KMS-11 (cell line): ENCODE measurements at regions not wholly inside any gene's neighbourhood (a gene's known extent, or its start where the extent isn't known, plus 50 kb on each side); places are given as distances from the start of the nearest gene placed in this dataset.

Experiments used
- H2AFZ ChIP-seq: fragments of 200-600 bp; sonication (generic); 2 replicates; pipeline ENCODE4 v1.6.1; 2016; ENCODE audit warnings: antibody characterized with exemption, mixed run types, low read depth
- H3K27ac ChIP-seq: fragments of 200-600 bp; sonication (generic); 2 replicates; pipeline ENCODE4 v1.6.1; 2016; ENCODE audit warnings: mild to moderate bottlenecking, mixed run types
- H3K27me3 ChIP-seq: fragments of 200-600 bp; sonication (generic); 2 replicates; pipeline ENCODE4 v1.6.1; 2017; ENCODE audit warnings: mild to moderate bottlenecking, low read depth, mixed run types, moderate library complexity; ENCODE audit not compliant: insufficient read depth
- H3K36me3 ChIP-seq: fragments of 200-600 bp; sonication (generic); 2 replicates; pipeline ENCODE4 v1.6.1; 2017; ENCODE audit warnings: mild to moderate bottlenecking, mixed run types; ENCODE audit not compliant: insufficient read depth
- H3K4me1 ChIP-seq: fragments of 200-600 bp; sonication (generic); 2 replicates; pipeline ENCODE4 v1.6.1; 2016; ENCODE audit warnings: mild to moderate bottlenecking, low read depth, mixed run types; ENCODE audit not compliant: poor library complexity, severe bottlenecking
- H3K4me2 ChIP-seq: fragments of 200-600 bp; sonication (generic); 2 replicates; pipeline ENCODE4 v1.7.0; 2016; ENCODE audit warnings: mild to moderate bottlenecking, mixed run types
- H3K4me3 ChIP-seq: fragments of 200-600 bp; sonication (generic); IDR thresholded peaks from 2 replicates; pipeline ENCODE4 v1.6.1; 2017; ENCODE audit warnings: low read depth, low read length, mixed read lengths; ENCODE audit not compliant: insufficient read depth
- H3K79me2 ChIP-seq: fragments of 200-600 bp; sonication (generic); 2 replicates; pipeline ENCODE4 v1.6.1; 2016; ENCODE audit warnings: low read depth, mixed run types; ENCODE audit not compliant: insufficient read depth
- H3K9ac ChIP-seq: fragments of 200-600 bp; sonication (generic); 2 replicates; pipeline ENCODE4 v1.6.1; 2016; ENCODE audit warnings: mild to moderate bottlenecking, mixed run types
- H4K20me1 ChIP-seq: fragments of 200-600 bp; sonication (generic); 2 replicates; pipeline ENCODE4 v1.6.1; 2016; ENCODE audit warnings: mild to moderate bottlenecking, mixed run types; ENCODE audit not compliant: insufficient read depth
- CTCF ChIP-seq: fragments of 200-600 bp; sonication (generic); conservative IDR thresholded peaks from 2 replicates; pipeline ENCODE4 v1.6.1; 2017; ENCODE audit warnings: low read depth, mild to moderate bottlenecking, antibody characterized with exemption, low read length, moderate library complexity, mixed read lengths

GRCh38 chr4:114383721-114384120 lies 214.9 kb upstream of the UGT8 start:
- Histone ChIP-seq H3K27ac (no peak overlapping the region), H3K9ac (no peak overlapping the region), H2AFZ (no peak overlapping the region), H3K27me3 (no peaks in the 10 kb centered on the region), H3K4me1 (no peaks in the 10 kb centered on the region), H3K36me3 (no peaks in the 10 kb centered on the region), H3K79me2 (no peaks in the 10 kb centered on the region), H3K4me3 (no peak overlapping the region), H4K20me1 (no peaks in the 10 kb centered on the region), H3K4me2 (no peak overlapping the region)
- no peak for TF ChIP-seq CTCF

GRCh38 chr4:114384629-114385028 lies 214.0 kb upstream of the UGT8 start:
- Histone ChIP-seq H3K9ac (no peak overlapping the region), H3K36me3 (no peaks in the 10 kb centered on the region), H3K4me1 (no peaks in the 10 kb centered on the region), H4K20me1 (no peaks in the 10 kb centered on the region), H3K27me3 (no peaks in the 10 kb centered on the region), H3K4me3 (no peak overlapping the region), H3K27ac (no peak overlapping the region), H3K4me2 (no peak overlapping the region), H3K79me2 (no peaks in the 10 kb centered on the region), H2AFZ (no peak overlapping the region)
- peak; percentile 85 for TF ChIP-seq CTCF

GRCh38 chr4:114385195-114385985 lies 213.2 kb upstream of the UGT8 start:
- TF ChIP-seq CTCF, result no peak
- H3K27ac ChIP-seq, result no peak overlapping the region
- H3K36me3 ChIP-seq, result no peaks in the 10 kb centered on the region
- H3K4me2 ChIP-seq, result no peak overlapping the region
- no peaks in the 10 kb centered on the region for H3K79me2 ChIP-seq
- no peak overlapping the region for H2AFZ ChIP-seq
- H3K9ac ChIP-seq, result no peak overlapping the region
- no peaks in the 10 kb centered on the region for H3K4me1 ChIP-seq
- H3K4me3 ChIP-seq, result no peak overlapping the region
- no peaks in the 10 kb centered on the region for H4K20me1 ChIP-seq
- H3K27me3 ChIP-seq, result no peaks in the 10 kb centered on the region

GRCh38 chr4:114386637-114387233 lies 211.9 kb upstream of the UGT8 start:
- Histone ChIP-seq H3K4me3 (no peak overlapping the region), H4K20me1 (no peaks in the 10 kb centered on the region), H3K79me2 (no peaks in the 10 kb centered on the region), H3K4me1 (no peaks in the 10 kb centered on the region), H2AFZ (no peak overlapping the region), H3K27ac (no peak overlapping the region), H3K27me3 (no peaks in the 10 kb centered on the region), H3K4me2 (no peak overlapping the region), H3K36me3 (no peaks in the 10 kb centered on the region), H3K9ac (no peak overlapping the region)
- TF ChIP-seq CTCF, result peak; percentile 92
